IMR-90 (cell line): ENCODE measurements at regions not wholly inside any gene's neighbourhood (a gene's known extent, or its start where the extent isn't known, plus 50 kb on each side); places are given as distances from the start of the nearest gene placed in this dataset.

ENCODE experiments used
- ATAC-seq: fragments of 200-7000 bp; cut with Tn5 transposase; 2 replicates; pipeline ENCODE4 v1.9.1; 2020; ENCODE audit warnings: low read depth, mild to moderate bottlenecking, moderate library complexity
- BruUV-seq: library from RNA; stranded (reverse); fragments of 400-500 nt; replicated peaks from 2 replicates; lab custom pipeline; 2021; lab: Mats Ljungman, UMichigan
- CTCF ChIA-PET: fragments of 300-600 bp; formaldehyde crosslinking; extraction: SDS; loops from one replicate; lab custom pipeline; 2021; ENCODE audit warnings: antibody characterized with exemption; lab: Yijun Ruan, JAX
- POLR2A ChIA-PET: fragments of 300-600 bp; sonication (Branson Sonifier 250); formaldehyde crosslinking; loops from one replicate; lab custom pipeline; 2022; ENCODE audit warnings: antibody characterized with exemption; ENCODE audit not compliant: unreplicated experiment; lab: Charles Lee
- DNase-seq: peaks from one replicate; pipeline ENCODE4 v3.0.0; 2013
- H2AFZ ChIP-seq: replicated peaks from 2 replicates; pipeline ENCODE3; 2013; ENCODE audit warnings: low read length, mild to moderate bottlenecking; ENCODE audit not compliant: poor library complexity
- H2AK5ac ChIP-seq: 2 replicates; pipeline ENCODE4 v1.6.1; 2013; ENCODE audit warnings: low read depth, low read length, inconsistent platforms
- H2AK9ac ChIP-seq: replicated peaks from 2 replicates; pipeline ENCODE3; 2013; ENCODE audit warnings: mild to moderate bottlenecking, low read depth, low read length, moderate library complexity; ENCODE audit not compliant: poor library complexity
- H2BK120ac ChIP-seq: 2 replicates; pipeline ENCODE4 v1.6.1; 2013; ENCODE audit warnings: low read depth, low read length, inconsistent platforms
- H2BK15ac ChIP-seq: 3 replicates; pipeline ENCODE4 v1.6.1; 2013; ENCODE audit warnings: low read depth, low read length, inconsistent platforms
- H2BK20ac ChIP-seq: 2 replicates; pipeline ENCODE4 v1.6.1; 2013; ENCODE audit warnings: low read depth, mild to moderate bottlenecking, inconsistent platforms, low read length, moderate library complexity
- H2BK5ac ChIP-seq: 2 replicates; pipeline ENCODE4 v1.6.1; 2013; ENCODE audit warnings: mild to moderate bottlenecking, low read depth, low read length, inconsistent platforms; ENCODE audit not compliant: poor library complexity, severe bottlenecking
- H3K14ac ChIP-seq: replicated peaks from 2 replicates; pipeline ENCODE4 v1.6.1; 2013; ENCODE audit warnings: low read depth, low read length, inconsistent platforms
- H3K18ac ChIP-seq: 2 replicates; pipeline ENCODE4 v1.6.1; 2013; ENCODE audit warnings: low read depth, low read length, control low read depth
- H3K23ac ChIP-seq: 2 replicates; pipeline ENCODE4 v1.6.1; 2013; ENCODE audit warnings: low read depth, low read length, inconsistent platforms
- H3K27ac ChIP-seq: 2 replicates; pipeline ENCODE4 v1.5.1; 2013; ENCODE audit warnings: mild to moderate bottlenecking, control low read depth, low read length; ENCODE audit not compliant: insufficient read depth
- H3K27me3 ChIP-seq: 2 replicates; pipeline ENCODE4 v1.6.1; 2013; ENCODE audit warnings: low read length; ENCODE audit not compliant: control insufficient read depth, insufficient read depth
- H3K36me3 ChIP-seq: 2 replicates; pipeline ENCODE4 v1.6.1; 2013; ENCODE audit warnings: low read length, mixed read lengths; ENCODE audit not compliant: control insufficient read depth, insufficient read depth
- H3K4ac ChIP-seq: 2 replicates; pipeline ENCODE4 v1.6.1; 2013; ENCODE audit warnings: low read depth, low read length, inconsistent platforms
- H3K4me1 ChIP-seq: 2 replicates; pipeline ENCODE4 v1.6.1; 2013; ENCODE audit warnings: low read length, mixed read lengths; ENCODE audit not compliant: control insufficient read depth, insufficient read depth
- H3K4me2 ChIP-seq: 2 replicates; pipeline ENCODE4 v1.6.1; 2013; ENCODE audit warnings: low read depth, mild to moderate bottlenecking, control low read depth, low read length, moderate library complexity
- H3K4me3 ChIP-seq: 2 replicates; pipeline ENCODE4 v1.5.1; 2013; ENCODE audit warnings: low read depth, mild to moderate bottlenecking, control low read depth, low read length, moderate library complexity; ENCODE audit not compliant: insufficient read depth
- H3K56ac ChIP-seq: 2 replicates; pipeline ENCODE4 v1.6.1; 2013; ENCODE audit warnings: low read length, inconsistent platforms; ENCODE audit not compliant: insufficient read depth; ENCODE audit errors: extremely low read depth
- H3K79me1 ChIP-seq, 2 experiments: 2 replicates each; pipeline ENCODE4 v1.6.1; 2013; ENCODE audit warnings: low read length in 2 of 2, inconsistent platforms in 1 of 2, low read depth in 1 of 2
- H3K9ac ChIP-seq: 2 replicates; pipeline ENCODE4 v1.6.1; 2013; ENCODE audit warnings: low read depth, low read length, control low read depth
- H3K9me1 ChIP-seq: 2 replicates; pipeline ENCODE4 v1.6.1; 2013; ENCODE audit warnings: low read length, inconsistent platforms; ENCODE audit not compliant: insufficient read depth
- H3K9me3 ChIP-seq: 2 replicates; pipeline ENCODE4 v1.6.1; 2013; ENCODE audit warnings: low read length; ENCODE audit not compliant: control insufficient read depth, insufficient read depth
- H4K20me1 ChIP-seq: 2 replicates; pipeline ENCODE4 v1.6.1; 2013; ENCODE audit warnings: low read length, inconsistent platforms; ENCODE audit not compliant: insufficient read depth
- H4K5ac ChIP-seq: 2 replicates; pipeline ENCODE4 v1.6.1; 2013; ENCODE audit warnings: mild to moderate bottlenecking, low read depth, low read length, control low read depth
- H4K8ac ChIP-seq, 2 experiments: 2 replicates each; pipeline ENCODE4 v1.6.1; 2013; ENCODE audit warnings: low read depth in 2 of 2, low read length in 2 of 2, control low read depth in 1 of 2, inconsistent platforms in 1 of 2
- H4K91ac ChIP-seq: 2 replicates; pipeline ENCODE4 v1.6.1; 2013; ENCODE audit warnings: low read depth, low read length, inconsistent platforms; ENCODE audit not compliant: insufficient read depth
- BHLHE40 ChIP-seq: fragments of 150-350 bp; IDR thresholded peaks from 2 replicates; pipeline ENCODE4 v1.6.1; 2016; ENCODE audit warnings: mild to moderate bottlenecking, low read depth, low read length
- CEBPB ChIP-seq: IDR thresholded peaks from 2 replicates; pipeline ENCODE4 v1.6.1; 2012; ENCODE audit warnings: low read depth, low read length, improper control_type of control experiment
- CHD1 ChIP-seq: IDR thresholded peaks from 2 replicates; pipeline ENCODE4 v1.6.1; 2012; ENCODE audit warnings: low read depth, low read length, improper control_type of control experiment
- CTCF ChIP-seq: conservative IDR thresholded peaks from 2 replicates; pipeline ENCODE4 v1.5.1; 2012; ENCODE audit warnings: mild to moderate bottlenecking, low read depth, low read length, improper control_type of control experiment
- ELK1 ChIP-seq: fragments of 150-350 bp; IDR thresholded peaks from 2 replicates; pipeline ENCODE4 v1.6.1; 2016; ENCODE audit warnings: low read depth, mild to moderate bottlenecking, low read length, moderate library complexity, borderline replicate concordance
- FOS ChIP-seq: fragments of 150-350 bp; IDR thresholded peaks from 2 replicates; pipeline ENCODE4 v1.6.1; 2016; ENCODE audit warnings: low read depth, low read length
- MAFK ChIP-seq: IDR thresholded peaks from 2 replicates; pipeline ENCODE4 v1.6.1; 2012; ENCODE audit warnings: low read depth, low read length, improper control_type of control experiment
- MAZ ChIP-seq: IDR thresholded peaks from 2 replicates; pipeline ENCODE4 v1.6.1; 2012; ENCODE audit warnings: low read depth, mild to moderate bottlenecking, low read length, improper control_type of control experiment, moderate library complexity, borderline replicate concordance
- MXI1 ChIP-seq: IDR thresholded peaks from 2 replicates; pipeline ENCODE4 v1.6.1; 2012; ENCODE audit warnings: low read depth, mild to moderate bottlenecking, low read length, moderate library complexity, borderline replicate concordance
- NFE2L2 ChIP-seq: fragments of 150-350 bp; IDR thresholded peaks from 2 replicates; pipeline ENCODE4 v1.6.1; 2016; ENCODE audit warnings: low read depth, mild to moderate bottlenecking, low read length
- POLR2A ChIP-seq: IDR thresholded peaks from 2 replicates; pipeline ENCODE4 v1.6.1; 2012; ENCODE audit warnings: mild to moderate bottlenecking, low read depth, low read length
- RAD21 ChIP-seq: IDR thresholded peaks from 2 replicates; pipeline ENCODE4 v1.6.1; 2012; ENCODE audit warnings: low read length, improper control_type of control experiment
- RCOR1 ChIP-seq: IDR thresholded peaks from 2 replicates; pipeline ENCODE4 v1.6.1; 2012; ENCODE audit warnings: mild to moderate bottlenecking, low read length, improper control_type of control experiment; ENCODE audit not compliant: insufficient replicate concordance
- RFX5 ChIP-seq: IDR thresholded peaks from 2 replicates; pipeline ENCODE4 v1.8.0; 2012; ENCODE audit warnings: low read depth, mild to moderate bottlenecking, low read length, moderate library complexity
- SMC3 ChIP-seq: fragments of 150-350 bp; IDR thresholded peaks from 2 replicates; pipeline ENCODE4 v1.6.1; 2016; ENCODE audit warnings: low read depth, mild to moderate bottlenecking, antibody characterized with exemption, low read length, moderate library complexity
- USF2 ChIP-seq: fragments of 150-350 bp; IDR thresholded peaks from 2 replicates; pipeline ENCODE4 v1.6.1; 2017; ENCODE audit warnings: mild to moderate bottlenecking, antibody characterized with exemption, low read length, low read depth
- WGBS, 2 experiments: methylation state at CpG; one replicate each; pipeline versions ENCODE4 v1.1.5 to v1.1.7; 2013; ENCODE audit warnings: missing lambda C conversion rate in 2 of 2; ENCODE audit not compliant: insufficient read length in 1 of 2; ENCODE audit errors: extremely low coverage in 2 of 2; 5-methylcytosine and 5-hydroxymethylcytosine counted together
- dilution Hi-C: fragments of 300-500 bp; cut with HindIII; formaldehyde crosslinking; loops from one replicate; pipeline ENCODE4 v1.14.3; 2018; ENCODE audit warnings: low sequenced_read_pairs; ENCODE audit not compliant: unreplicated experiment
- in situ Hi-C: fragments of 300-500 bp; cut with MboI; formaldehyde crosslinking; loops from 3 replicates; pipeline ENCODE4 v1.14.3; 2019; ENCODE audit warnings: low sequenced_read_pairs, inconsistent platforms, mixed read lengths
- intact Hi-C: fragments of 100-400 bp; cut with micrococcal nuclease; formaldehyde crosslinking; loops from 2 replicates; pipeline ENCODE4 v1.10.0; 2022

GRCh38 chrX:94053575-94053974 lies 379.6 kb downstream of the FAM133A start:
- ATAC-seq (no peak), DNase-seq (no peak)
- Histone ChIP-seq H3K9me1 (no peaks in the 10 kb centered on the region), H3K9ac (no peak overlapping the region), H2BK15ac (no peak overlapping the region), H3K14ac (no peak overlapping the region), H3K4ac (no peak overlapping the region), H3K18ac (no peak overlapping the region), H2BK20ac (no peak overlapping the region), H3K4me1 (no peaks in the 10 kb centered on the region), H4K8ac (no peak overlapping the region), H3K79me1 (no peaks in the 10 kb centered on the region), H3K27ac (no peak overlapping the region), H4K91ac (no peak overlapping the region), H4K5ac (no peak overlapping the region), H3K4me3 (no peak overlapping the region), H2BK120ac (no peak overlapping the region), H2AK9ac (no peak overlapping the region), H3K9me3 (no peaks in the 10 kb centered on the region), H3K36me3 (no peaks in the 10 kb centered on the region), H2AFZ (no peak overlapping the region), H3K27me3 (no peaks in the 10 kb centered on the region; the same call in 1 of the 2 replicates), H4K20me1 (no peaks in the 10 kb centered on the region), H2BK5ac (no peak overlapping the region), H3K4me2 (no peak overlapping the region), H2AK5ac (no peak overlapping the region), H3K23ac (no peak overlapping the region), H3K56ac (no peak overlapping the region)
- dilution Hi-C loops: no loop called here
- ChIA-PET POLR2A (no interaction called here), CTCF (no interaction called here)
- BruUV-seq: no TSS peak
- in situ Hi-C loops: no loop called here
- no CpG with 5 or more reads among the region's 2 CpGs for WGBS, 2 experiments
- intact Hi-C loops: no loop called here
- TF ChIP-seq MAZ (no peak), ELK1 (no peak), RAD21 (no peak), CHD1 (no peak), MAFK (no peak), CTCF (no peak), RFX5 (no peak), CEBPB (no peak), FOS (no peak), NFE2L2 (no peak), RCOR1 (no peak), SMC3 (no peak), USF2 (no peak), BHLHE40 (no peak), MXI1 (no peak), POLR2A (no peak)
